Sigmoid colon (tissue), 6 donors: ENCODE measurements at regions not wholly inside any gene's neighbourhood (a gene's known extent, or its start where the extent isn't known, plus 50 kb on each side); places are given as distances from the start of the nearest gene placed in this dataset.

Experiments
- DNase-seq: peaks from one replicate; pipeline ENCODE4 v3.0.0-alpha.2; 2019
- H3K27ac ChIP-seq, 4 donors: fragments of 200-600 bp; sonication (generic); one replicate each; pipeline ENCODE4 v1.5.1; 2016 to 2019; ENCODE audit warnings: mild to moderate bottlenecking in 1 of 4
- H3K27me3 ChIP-seq, 3 donors: fragments of 200-600 bp; sonication (generic); one replicate each; pipeline ENCODE4 v1.5.1; 2019; ENCODE audit warnings: mild to moderate bottlenecking in 1 of 3
- H3K36me3 ChIP-seq, 4 donors: fragments of 200-600 bp; sonication (generic); one replicate each; pipeline ENCODE4 v1.5.1; 2016 to 2019
- H3K4me1 ChIP-seq, 4 donors: fragments of 200-600 bp; sonication (generic); one replicate each; pipeline ENCODE4 v1.5.1; 2017 to 2019
- H3K4me3 ChIP-seq, 4 donors: fragments of 200-600 bp; sonication (generic); one replicate each; pipeline ENCODE4 v1.5.1; 2017 to 2019; ENCODE audit warnings: mild to moderate bottlenecking in 2 of 4, moderate library complexity in 1 of 4
- H3K9me3 ChIP-seq, 4 donors: fragments of 200-600 bp in 3 of 4; sonication (generic) in 3 of 4; one replicate each; pipeline versions ENCODE4 v1.5.1 to v1.6.1; 2013 to 2019
- EP300 ChIP-seq, 4 donors: sonication (generic); formaldehyde crosslinking; IDR thresholded peaks; one replicate each; pipeline ENCODE4 v1.6.1; 2017; ENCODE audit warnings: antibody characterized with exemption in 4 of 4
- POLR2A ChIP-seq, 2 donors: fragments of 450-650 bp; IDR thresholded peaks; one replicate each; pipeline ENCODE4 v1.6.1; 2016; ENCODE audit warnings: antibody characterized with exemption in 2 of 2, mild to moderate bottlenecking in 2 of 2, moderate library complexity in 2 of 2
- POLR2AphosphoS5 ChIP-seq, 4 donors: sonication (generic); formaldehyde crosslinking; IDR thresholded peaks; one replicate each; pipeline ENCODE4 v1.6.1; 2017; ENCODE audit warnings: antibody characterized with exemption in 4 of 4
- WGBS, 2 donors: extraction: QIAGEN DNeasy Blood & Tissue Kit; methylation state at CpG; one replicate each; pipeline ENCODE4 v1.1.7; 2013; 5-methylcytosine and 5-hydroxymethylcytosine counted together
- intact Hi-C: fragments of 100-400 bp; cut with DNase I; formaldehyde crosslinking; loops from one replicate; pipeline ENCODE4 v1.15.1; 2023
- TF ChIP-seq, protein P1 (sequence below), 4 experiments: fragments of 450-650 bp in 3 of 4; fragments of 200-600 bp in 1 of 4; IDR thresholded peaks; one replicate each; pipeline ENCODE4 v1.5.1; 2016 to 2019; ENCODE audit warnings: antibody characterized with exemption in 4 of 4, mild to moderate bottlenecking in 3 of 4, moderate library complexity in 2 of 4
- donor health status: healthy with polysubstance abuse.
- donor health status: healthy.

DNA sequence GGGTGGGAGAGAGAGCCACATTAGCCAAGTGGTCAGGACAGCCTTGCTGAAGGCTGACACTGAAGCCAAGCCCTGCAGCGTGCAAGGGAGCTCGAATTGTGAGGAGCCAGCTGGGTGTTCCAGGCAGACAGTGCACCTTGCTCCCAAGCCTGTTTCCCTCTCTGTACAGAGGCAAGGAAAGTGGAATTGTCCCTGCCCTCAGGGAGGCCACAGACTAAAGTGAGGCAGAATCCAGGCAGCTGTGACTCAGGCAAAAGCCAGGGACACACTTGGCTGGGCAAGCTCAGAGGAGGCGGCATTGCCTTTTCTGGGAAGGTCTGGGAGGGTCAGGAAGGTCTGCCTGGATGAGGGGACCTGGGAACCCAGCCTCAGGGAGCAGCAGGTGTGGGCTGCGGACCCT is 50.2 kb upstream of the LMX1B start:
- 67 to 85% methylated on average over 4 of the region's 4 CpGs for WGBS, 2 donors

More for the DNA sequence above, 50.2 kb upstream of the LMX1B start:
- Histone ChIP-seq H3K4me1 (no peaks in the 10 kb centered on the region), H3K27me3 (peaks cover 0 to 64% (median 22%) of the 10 kb centered on the region in 3 donors), H3K4me3 (no peak overlapping the region), H3K36me3 (no peaks in the 10 kb centered on the region), H3K9me3 (no peaks in the 10 kb centered on the region), H3K27ac (no peak overlapping the region)
- no peak for DNase-seq
- TF ChIP-seq EP300 (IDR thresholded peaks at IDR 0.05) (no peak), POLR2A (IDR thresholded peaks at IDR 0.05) (no peak), POLR2AphosphoS5 (IDR thresholded peaks at IDR 0.05) (no peak)
- TF ChIP-seq, protein P1, sequence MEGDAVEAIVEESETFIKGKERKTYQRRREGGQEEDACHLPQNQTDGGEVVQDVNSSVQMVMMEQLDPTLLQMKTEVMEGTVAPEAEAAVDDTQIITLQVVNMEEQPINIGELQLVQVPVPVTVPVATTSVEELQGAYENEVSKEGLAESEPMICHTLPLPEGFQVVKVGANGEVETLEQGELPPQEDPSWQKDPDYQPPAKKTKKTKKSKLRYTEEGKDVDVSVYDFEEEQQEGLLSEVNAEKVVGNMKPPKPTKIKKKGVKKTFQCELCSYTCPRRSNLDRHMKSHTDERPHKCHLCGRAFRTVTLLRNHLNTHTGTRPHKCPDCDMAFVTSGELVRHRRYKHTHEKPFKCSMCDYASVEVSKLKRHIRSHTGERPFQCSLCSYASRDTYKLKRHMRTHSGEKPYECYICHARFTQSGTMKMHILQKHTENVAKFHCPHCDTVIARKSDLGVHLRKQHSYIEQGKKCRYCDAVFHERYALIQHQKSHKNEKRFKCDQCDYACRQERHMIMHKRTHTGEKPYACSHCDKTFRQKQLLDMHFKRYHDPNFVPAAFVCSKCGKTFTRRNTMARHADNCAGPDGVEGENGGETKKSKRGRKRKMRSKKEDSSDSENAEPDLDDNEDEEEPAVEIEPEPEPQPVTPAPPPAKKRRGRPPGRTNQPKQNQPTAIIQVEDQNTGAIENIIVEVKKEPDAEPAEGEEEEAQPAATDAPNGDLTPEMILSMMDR (IDR thresholded peaks at IDR 0.05): no peak
- intact Hi-C loops: no loop called here
